HG03521 (cell line): ENCODE measurements at regions not wholly inside any gene's neighbourhood (a gene's known extent, or its start where the extent isn't known, plus 50 kb on each side); places are given as distances from the start of the nearest gene placed in this dataset.

Experiments used
- ATAC-seq: cut with Tn5 transposase; IDR thresholded peaks from one replicate; pipeline ENCODE4 v1.9.1; 2021; ENCODE audit warnings: mild to moderate bottlenecking, moderate library complexity; ENCODE audit not compliant: unreplicated experiment

- no peak for ATAC-seq
Observed at GRCh38 chr12:94722664-94723063, 72.3 kb upstream of the TMCC3 start.

GRCh38 chr12:94721173-94721572 is 70.8 kb upstream of the TMCC3 start:
- ATAC-seq = peak; percentile 78

- ATAC-seq = no peak
Observed at GRCh38 chr12:94718114-94718513, 67.8 kb upstream of the TMCC3 start.

- no peak for ATAC-seq
Observed at GRCh38 chr12:94717656-94718055, 67.3 kb upstream of the TMCC3 start.

- no peak for ATAC-seq
Observed at GRCh38 chr12:94717108-94717507, 66.8 kb upstream of the TMCC3 start.

GRCh38 chr12:94716339-94716738 is 66.0 kb upstream of the TMCC3 start:
- no peak for ATAC-seq

GRCh38 chr12:94714378-94715114 is 64.2 kb upstream of the TMCC3 start:
- ATAC-seq = no peak

GRCh38 chr12:94712815-94713515 is 62.6 kb upstream of the TMCC3 start:
- ATAC-seq = no peak

GRCh38 chr12:94710933-94711332 is 60.6 kb upstream of the TMCC3 start:
- ATAC-seq = no peak

- no peak for ATAC-seq
Observed at GRCh38 chr12:94707892-94708291, 57.5 kb upstream of the TMCC3 start.

- no peak for ATAC-seq
Observed at GRCh38 chr12:94707036-94707435, 56.7 kb upstream of the TMCC3 start.

- no peak for ATAC-seq
Observed at GRCh38 chr12:94706250-94706661, 55.9 kb upstream of the TMCC3 start.

GRCh38 chr12:94705676-94706075 is 55.3 kb upstream of the TMCC3 start:
- no peak for ATAC-seq

GRCh38 chr12:94704452-94705306 is 54.3 kb upstream of the TMCC3 start:
- no peak for ATAC-seq

GRCh38 chr12:94702696-94703095 is 52.3 kb upstream of the TMCC3 start:
- ATAC-seq = no peak

- no peak for ATAC-seq
Observed at GRCh38 chr12:94701711-94702110, 51.4 kb upstream of the TMCC3 start.

- ATAC-seq = no peak
Observed at GRCh38 chr12:94700662-94701061, 50.3 kb upstream of the TMCC3 start.
